GM12873 (cell line): ENCODE measurements at regions not wholly inside any gene's neighbourhood (a gene's known extent, or its start where the extent isn't known, plus 50 kb on each side); places are given as distances from the start of the nearest gene placed in this dataset.

Experiments
- CTCF ChIP-seq: IDR thresholded peaks from 2 replicates; pipeline ENCODE4 v1.5.1; 2012; ENCODE audit warnings: low read depth, mild to moderate bottlenecking, moderate library complexity, low read length, control low read depth; ENCODE audit not compliant: insufficient read depth; ENCODE audit errors: missing control alignments

DNA sequence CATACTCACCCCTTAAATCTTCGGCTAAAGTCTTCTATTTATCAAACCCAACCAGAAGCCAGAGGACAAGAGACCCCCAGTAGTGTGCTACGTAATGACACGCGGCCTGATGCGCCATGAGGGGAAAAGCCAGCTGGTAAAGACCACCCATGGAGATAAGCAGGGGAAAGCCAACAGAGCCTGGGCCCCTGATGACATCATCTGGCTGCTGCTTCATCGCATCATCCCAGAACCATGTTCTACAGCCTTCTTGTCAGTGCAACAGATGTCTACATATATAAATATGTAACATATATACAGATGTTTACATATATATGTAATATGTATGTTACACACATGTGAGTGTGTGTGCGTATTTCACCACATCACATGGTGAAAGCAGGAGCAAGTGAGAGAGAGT is 81.7 kb upstream of the VANGL1 start:
- no peak for TF ChIP-seq CTCF

- TF ChIP-seq CTCF = no peak
These were observed 83.5 kb upstream of the VANGL1 start for GRCh38 chr1:115558275-115558674.

GRCh38 chr1:115557715-115558114 is 84.1 kb upstream of the VANGL1 start:
- TF ChIP-seq CTCF = no peak

GRCh38 chr1:115556236-115556635 is 85.5 kb upstream of the VANGL1 start:
- TF ChIP-seq CTCF = no peak

DNA sequence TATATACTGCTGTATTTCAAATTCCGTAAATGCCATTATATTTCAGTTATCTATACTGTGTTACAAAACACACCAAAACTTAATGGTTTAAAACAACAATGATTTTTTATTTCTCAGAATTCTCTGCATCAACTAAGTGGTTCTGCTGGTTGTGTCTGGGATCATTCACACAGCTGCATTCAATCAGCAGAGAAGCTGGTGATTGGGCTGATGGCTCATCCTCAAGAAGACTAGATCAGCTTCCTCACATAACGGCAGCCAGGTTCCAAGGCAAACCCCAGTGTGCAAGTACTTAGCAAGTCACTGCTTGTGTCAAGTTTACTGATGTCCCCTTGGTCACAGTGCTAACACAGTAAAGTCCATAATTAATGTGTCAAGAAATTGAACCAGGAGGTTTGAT is 86.3 kb upstream of the VANGL1 start:
- TF ChIP-seq CTCF = no peak

DNA sequence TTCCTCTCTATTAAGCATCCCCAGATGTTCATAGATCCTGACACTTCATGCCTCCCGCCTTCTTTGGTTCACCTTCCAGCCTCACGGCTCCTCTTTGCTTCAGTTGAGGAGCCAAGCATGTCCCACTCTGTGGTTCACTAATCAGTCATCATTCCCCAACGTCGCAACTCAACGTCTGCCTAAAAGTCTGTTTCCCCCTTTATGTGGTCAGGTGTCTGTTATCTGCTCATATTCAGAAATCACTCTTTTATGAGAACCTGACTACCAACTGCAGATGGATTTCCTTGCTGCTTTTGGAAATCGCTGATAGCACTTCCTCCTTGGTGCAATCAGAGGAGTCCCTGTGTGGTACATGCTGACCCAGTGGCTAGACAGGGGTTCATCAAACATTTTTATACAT is 94.1 kb upstream of the VANGL1 start:
- no peak for TF ChIP-seq CTCF

DNA sequence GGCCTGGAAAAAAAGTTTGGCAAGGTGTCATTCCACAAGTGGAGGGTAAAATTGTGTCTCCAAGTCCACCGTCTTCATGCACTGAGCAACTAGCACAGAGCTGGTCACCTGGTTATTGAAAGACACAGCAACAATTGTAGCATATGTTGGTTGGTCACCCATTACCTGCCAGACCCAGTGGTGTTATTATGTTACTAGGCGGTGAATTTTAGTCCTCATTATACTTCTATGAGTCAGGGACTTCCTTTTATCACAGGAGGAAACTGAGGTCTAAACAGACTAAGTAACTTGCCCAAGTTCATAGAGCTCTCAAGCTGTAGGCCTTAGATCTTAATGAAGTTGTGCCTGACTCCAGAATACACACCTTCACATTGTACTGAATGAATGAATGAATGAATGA is 94.9 kb upstream of the VANGL1 start:
- no peak for TF ChIP-seq CTCF
